Left ventricle myocardium superior (tissue), 1 donor: ENCODE measurements at regions not wholly inside any gene's neighbourhood (a gene's known extent, or its start where the extent isn't known, plus 50 kb on each side); places are given as distances from the start of the nearest gene placed in this dataset.

Source experiments
- ATAC-seq: fragments of 200-7000 bp; cut with Tn5 transposase; one replicate; pipeline ENCODE4 v1.9.1; 2020; ENCODE audit warnings: mild to moderate bottlenecking, moderate library complexity
- DNase-seq: peaks from one replicate; pipeline ENCODE4 v3.0.0-alpha.2; 2020
- intact Hi-C: fragments of 100-400 bp; cut with micrococcal nuclease; formaldehyde crosslinking; loops from one replicate; pipeline ENCODE4 v1.11.0; 2022
- donor health status: DM: no; HTN: yes; CAD: no; lungs with severe emphysema.

- intact Hi-C loops: no loop called here
- no peak for ATAC-seq
- no peak for DNase-seq
These were observed 198.1 kb downstream of the CXCL12 start for GRCh38 chr10:44186821-44187220.

- ATAC-seq (peak; percentile 84), DNase-seq (no peak)
- intact Hi-C loops: no loop called here
These were observed 198.7 kb downstream of the CXCL12 start for GRCh38 chr10:44186150-44186549.

GRCh38 chr10:44185315-44185666 is 199.6 kb downstream of the CXCL12 start:
- ATAC-seq: no peak
- DNase-seq: no peak
- intact Hi-C loops: no loop called here

GRCh38 chr10:44184633-44185314 is 200.1 kb downstream of the CXCL12 start:
- intact Hi-C loops: no loop called here
- no peak for DNase-seq
- no peak for ATAC-seq

- peak; percentile 49 for ATAC-seq
- DNase-seq: no peak
- intact Hi-C loops: no loop called here
These were observed 200.9 kb downstream of the CXCL12 start for GRCh38 chr10:44183667-44184632.

GRCh38 chr10:44182909-44183308 is 202.0 kb downstream of the CXCL12 start:
- DNase-seq (no peak), ATAC-seq (no peak)
- intact Hi-C loops: no loop called here

GRCh38 chr10:44180321-44181168 is 204.4 kb downstream of the CXCL12 start:
- ATAC-seq (peak; percentile 85), DNase-seq (peak; percentile 38)
- intact Hi-C loops: no loop called here

GRCh38 chr10:44178856-44179255 is 206.0 kb downstream of the CXCL12 start:
- ATAC-seq (no peak), DNase-seq (no peak)
- intact Hi-C loops: no loop called here

GRCh38 chr10:44178281-44178680 is 206.6 kb downstream of the CXCL12 start:
- intact Hi-C loops: no loop called here
- no peak for ATAC-seq
- DNase-seq: no peak

- ATAC-seq (no peak), DNase-seq (no peak)
- intact Hi-C loops: no loop called here
These were observed 207.3 kb downstream of the CXCL12 start for GRCh38 chr10:44177610-44178009.

- DNase-seq (no peak), ATAC-seq (no peak)
- intact Hi-C loops: no loop called here
These were observed 208.6 kb downstream of the CXCL12 start for GRCh38 chr10:44176311-44176710.

GRCh38 chr10:44173608-44173894 is 211.3 kb downstream of the CXCL12 start:
- intact Hi-C loops: no loop called here
- ATAC-seq (no peak), DNase-seq (no peak)

GRCh38 chr10:44172883-44173607 is 211.9 kb downstream of the CXCL12 start:
- DNase-seq: no peak
- intact Hi-C loops: no loop called here
- no peak for ATAC-seq

GRCh38 chr10:44171765-44172164 is 213.1 kb downstream of the CXCL12 start:
- intact Hi-C loops: no loop called here
- ATAC-seq (no peak), DNase-seq (no peak)

- no peak for DNase-seq
- no peak for ATAC-seq
- intact Hi-C loops: no loop called here
These were observed 216.4 kb downstream of the CXCL12 start for GRCh38 chr10:44168478-44168877.

- ATAC-seq: peak; percentile 78
- intact Hi-C loops: no loop called here
- DNase-seq: no peak
These were observed 217.1 kb downstream of the CXCL12 start for GRCh38 chr10:44167752-44168151.

- no peak for DNase-seq
- intact Hi-C loops: no loop called here
- no peak for ATAC-seq
These were observed 218.5 kb downstream of the CXCL12 start for GRCh38 chr10:44166441-44166840.

GRCh38 chr10:44164251-44164956 is 220.5 kb downstream of the CXCL12 start:
- DNase-seq (no peak), ATAC-seq (peak; percentile 88)
- intact Hi-C loops: no loop called here

- ATAC-seq (no peak), DNase-seq (no peak)
- intact Hi-C loops: no loop called here
These were observed 223.7 kb downstream of the CXCL12 start for GRCh38 chr10:44161184-44161583.
